ENCODE measurements at regions not wholly inside any gene's neighbourhood (a gene's known extent, or its start where the extent isn't known, plus 50 kb on each side); places are given as distances from the start of the nearest gene placed in this dataset.

DNA sequence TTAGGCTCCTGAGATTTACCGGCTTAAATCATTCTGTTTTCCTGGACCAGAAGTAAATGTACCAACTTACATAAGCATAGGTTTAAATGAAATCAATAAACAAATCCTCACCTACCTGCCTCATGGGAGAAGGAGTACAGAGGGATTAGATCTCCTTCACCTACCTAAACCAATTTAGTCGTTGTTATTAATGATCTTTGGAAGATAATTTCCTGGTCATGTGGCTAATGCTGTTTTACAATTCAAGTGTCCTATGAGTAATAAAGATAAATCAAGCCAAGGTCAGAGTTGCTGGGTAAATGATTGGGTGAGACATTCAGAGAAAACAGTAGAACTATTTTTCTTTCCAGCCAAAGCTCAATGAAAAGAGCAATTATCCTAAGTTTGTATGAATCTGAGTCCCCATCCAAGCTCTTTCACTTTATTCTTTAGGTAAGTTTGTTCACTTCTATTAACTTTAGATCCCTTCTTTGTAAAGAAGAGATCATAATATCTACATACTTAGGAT lies 423.0 kb upstream of the FAM241A start:
- TF ChIP-seq, protein P1, sequence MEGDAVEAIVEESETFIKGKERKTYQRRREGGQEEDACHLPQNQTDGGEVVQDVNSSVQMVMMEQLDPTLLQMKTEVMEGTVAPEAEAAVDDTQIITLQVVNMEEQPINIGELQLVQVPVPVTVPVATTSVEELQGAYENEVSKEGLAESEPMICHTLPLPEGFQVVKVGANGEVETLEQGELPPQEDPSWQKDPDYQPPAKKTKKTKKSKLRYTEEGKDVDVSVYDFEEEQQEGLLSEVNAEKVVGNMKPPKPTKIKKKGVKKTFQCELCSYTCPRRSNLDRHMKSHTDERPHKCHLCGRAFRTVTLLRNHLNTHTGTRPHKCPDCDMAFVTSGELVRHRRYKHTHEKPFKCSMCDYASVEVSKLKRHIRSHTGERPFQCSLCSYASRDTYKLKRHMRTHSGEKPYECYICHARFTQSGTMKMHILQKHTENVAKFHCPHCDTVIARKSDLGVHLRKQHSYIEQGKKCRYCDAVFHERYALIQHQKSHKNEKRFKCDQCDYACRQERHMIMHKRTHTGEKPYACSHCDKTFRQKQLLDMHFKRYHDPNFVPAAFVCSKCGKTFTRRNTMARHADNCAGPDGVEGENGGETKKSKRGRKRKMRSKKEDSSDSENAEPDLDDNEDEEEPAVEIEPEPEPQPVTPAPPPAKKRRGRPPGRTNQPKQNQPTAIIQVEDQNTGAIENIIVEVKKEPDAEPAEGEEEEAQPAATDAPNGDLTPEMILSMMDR (IDR thresholded peaks at IDR 0.05), result no peak
- no peak for TF ChIP-seq EP300 (IDR thresholded peaks at IDR 0.05)
- TF ChIP-seq POLR2A (IDR thresholded peaks at IDR 0.05), result no peak
- TF ChIP-seq POLR2AphosphoS5 (IDR thresholded peaks at IDR 0.05), result no peak
